GM23338 (cell line): ENCODE measurements at regions not wholly inside any gene's neighbourhood (a gene's known extent, or its start where the extent isn't known, plus 50 kb on each side); places are given as distances from the start of the nearest gene placed in this dataset.

ENCODE experiments used
- ATAC-seq: fragments of 200-7000 bp; cut with Tn5 transposase; 3 replicates; pipeline ENCODE4 v1.9.1; 2020
- DNase-seq: peaks from one replicate; pipeline ENCODE4 v3.0.0-alpha.2; 2015; ENCODE audit warnings: low spot score
- H2AFZ ChIP-seq: fragments of 200-600 bp; sonication (generic); 2 replicates; pipeline ENCODE4 v1.8.0; 2016; ENCODE audit warnings: antibody characterized with exemption, mild to moderate bottlenecking, moderate library complexity
- H3F3A ChIP-seq: fragments of 200-600 bp; sonication (generic); replicated peaks from 2 replicates; pipeline ENCODE4 v1.8.0; 2017; ENCODE audit warnings: antibody characterized with exemption, mixed run types, low read depth
- H3K27ac ChIP-seq: fragments of 200-600 bp; sonication (generic); 2 replicates; pipeline ENCODE4 v1.6.1; 2016; ENCODE audit warnings: low read depth
- H3K27me3 ChIP-seq: fragments of 200-600 bp; sonication (generic); 2 replicates; pipeline ENCODE4 v1.8.0; 2016; ENCODE audit warnings: mild to moderate bottlenecking, mixed run types, moderate library complexity; ENCODE audit not compliant: insufficient read depth
- H3K36me3 ChIP-seq: fragments of 200-600 bp; sonication (generic); 2 replicates; pipeline ENCODE4 v1.8.0; 2016; ENCODE audit warnings: mild to moderate bottlenecking; ENCODE audit not compliant: insufficient read depth
- H3K4me1 ChIP-seq: fragments of 200-600 bp; sonication (generic); 2 replicates; pipeline ENCODE4 v1.8.0; 2016; ENCODE audit warnings: mild to moderate bottlenecking, moderate library complexity; ENCODE audit not compliant: insufficient read depth
- H3K4me2 ChIP-seq: fragments of 200-600 bp; sonication (generic); 2 replicates; pipeline ENCODE4 v1.7.1; 2017; ENCODE audit warnings: mixed run types
- H3K4me3 ChIP-seq: fragments of 200-600 bp; sonication (generic); 2 replicates; pipeline ENCODE4 v1.6.1; 2016; ENCODE audit warnings: mixed run types
- H3K79me2 ChIP-seq: fragments of 200-600 bp; sonication (generic); replicated peaks from 2 replicates; pipeline ENCODE4 v1.8.0; 2017; ENCODE audit warnings: mild to moderate bottlenecking; ENCODE audit not compliant: insufficient read depth
- H3K9me2 ChIP-seq: fragments of 200-600 bp; sonication (generic); 2 replicates; pipeline ENCODE4 v1.8.0; 2017; ENCODE audit not compliant: insufficient read depth
- H4K20me1 ChIP-seq: fragments of 200-600 bp; sonication (generic); replicated peaks from 2 replicates; pipeline ENCODE4 v1.8.0; 2017; ENCODE audit warnings: mild to moderate bottlenecking; ENCODE audit not compliant: insufficient read depth
- H3K27ac Mint-ChIP-seq: 2 replicates; pipeline ENCODE4 v1.8.0; 2020; ENCODE audit warnings: inconsistent platforms, mild to moderate bottlenecking, moderate library complexity, mixed read lengths
- H3K27me3 Mint-ChIP-seq: 3 replicates; pipeline ENCODE4 v1.8.0; 2022; ENCODE audit warnings: low read depth, mild to moderate bottlenecking, moderate library complexity, mixed read lengths, inconsistent platforms; ENCODE audit not compliant: insufficient read depth, poor library complexity
- H3K36me3 Mint-ChIP-seq: 3 replicates; pipeline ENCODE4 v1.8.0; 2021; ENCODE audit warnings: low read depth, mild to moderate bottlenecking, inconsistent platforms, moderate library complexity, mixed read lengths
- H3K4me1 Mint-ChIP-seq: 3 replicates; pipeline ENCODE4 v1.8.0; 2020; ENCODE audit warnings: mild to moderate bottlenecking, inconsistent platforms, mixed read lengths
- H3K4me3 Mint-ChIP-seq: 3 replicates; pipeline ENCODE4 v1.8.0; 2021; ENCODE audit warnings: moderate library complexity, mild to moderate bottlenecking, inconsistent platforms, mixed read lengths
- H3K9me3 Mint-ChIP-seq: 3 replicates; pipeline ENCODE4 v1.8.0; 2020; ENCODE audit warnings: moderate library complexity, mild to moderate bottlenecking, inconsistent platforms, mixed read lengths
- CREB1 ChIP-seq: fragments of 250-450 bp; sonication (Bioruptor Pico); IDR thresholded peaks from 2 replicates; pipeline ENCODE4 v1.5.0; 2020; ENCODE audit warnings: low read depth, mild to moderate bottlenecking, moderate library complexity
- EZH2 ChIP-seq: fragments of 200-600 bp; sonication (generic); IDR thresholded peaks from one replicate; pipeline ENCODE4 v1.8.0; 2017; ENCODE audit warnings: antibody characterized with exemption, mild to moderate bottlenecking, low read depth; ENCODE audit not compliant: unreplicated experiment
- EZH2phosphoT487 ChIP-seq: fragments of 200-600 bp; sonication (generic); IDR thresholded peaks from one replicate; pipeline ENCODE4 v1.8.1; 2018; ENCODE audit warnings: antibody characterized with exemption; ENCODE audit not compliant: unreplicated experiment
- JUNB ChIP-seq: IDR thresholded peaks from one replicate; pipeline ENCODE4 v1.6.1; 2016; ENCODE audit warnings: antibody characterized with exemption; ENCODE audit not compliant: unreplicated experiment
- NANOG ChIP-seq: IDR thresholded peaks from 2 replicates; pipeline ENCODE4 v1.6.1; 2016; ENCODE audit warnings: antibody characterized with exemption, borderline replicate concordance
- POLR2AphosphoS5 ChIP-seq: IDR thresholded peaks from 2 replicates; pipeline ENCODE4 v1.6.1; 2016; ENCODE audit warnings: antibody characterized with exemption, low read depth
- ZNF114 ChIP-seq: fragments of 250-450 bp; sonication (Bioruptor Pico); IDR thresholded peaks from 2 replicates; pipeline ENCODE4 v1.5.0; 2020; ENCODE audit warnings: mild to moderate bottlenecking, moderate library complexity
- ZNF331 ChIP-seq: fragments of 250-450 bp; sonication (Bioruptor Pico); IDR thresholded peaks from 2 replicates; pipeline ENCODE4 v1.5.0; 2020; ENCODE audit warnings: low read depth, mild to moderate bottlenecking, moderate library complexity
- TF ChIP-seq, protein P1 (sequence below): fragments of 250-450 bp; sonication (Bioruptor Pico); IDR thresholded peaks from 2 replicates; pipeline ENCODE4 v1.5.0; 2020; ENCODE audit warnings: mild to moderate bottlenecking, moderate library complexity
- TF ChIP-seq, protein P2 (sequence below): IDR thresholded peaks from 2 replicates; pipeline ENCODE4 v1.6.1; 2016; ENCODE audit warnings: antibody characterized with exemption
- TF ChIP-seq, protein P3 (sequence below): IDR thresholded peaks from one replicate; pipeline ENCODE4 v1.6.1; 2018; ENCODE audit warnings: antibody characterized with exemption; ENCODE audit not compliant: unreplicated experiment
- TF ChIP-seq, protein P4 (sequence below), 2 experiments: fragments of 200-600 bp in 1 of 2; sonication (generic) in 1 of 2; conservative IDR thresholded peaks; 2 replicates each; pipeline versions ENCODE4 v1.5.1 to v1.6.1; 2016 to 2017; ENCODE audit warnings: antibody characterized with exemption in 2 of 2, low read depth in 2 of 2, mild to moderate bottlenecking in 2 of 2, moderate library complexity in 1 of 2

DNA sequence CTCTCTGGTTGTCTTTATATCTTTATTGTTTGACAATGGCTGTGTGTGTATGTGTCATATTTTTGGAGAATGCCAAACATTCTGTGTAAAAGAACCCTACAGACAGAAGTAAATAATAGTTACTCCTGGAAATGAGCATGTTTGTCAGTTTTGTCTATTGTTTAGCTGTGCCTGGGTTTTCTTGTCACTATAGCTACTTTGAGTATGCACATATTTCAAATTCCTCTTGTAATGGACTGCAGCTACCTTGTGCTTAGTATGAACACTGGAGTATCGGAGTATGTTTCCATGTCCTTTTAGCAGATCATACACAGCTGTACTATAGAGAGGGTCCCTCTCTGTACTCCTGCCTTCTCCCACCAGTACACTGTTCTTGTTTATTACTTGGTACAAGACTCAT lies 58.0 kb upstream of the DOCK10 start (continued):
- TF ChIP-seq, protein P1, sequence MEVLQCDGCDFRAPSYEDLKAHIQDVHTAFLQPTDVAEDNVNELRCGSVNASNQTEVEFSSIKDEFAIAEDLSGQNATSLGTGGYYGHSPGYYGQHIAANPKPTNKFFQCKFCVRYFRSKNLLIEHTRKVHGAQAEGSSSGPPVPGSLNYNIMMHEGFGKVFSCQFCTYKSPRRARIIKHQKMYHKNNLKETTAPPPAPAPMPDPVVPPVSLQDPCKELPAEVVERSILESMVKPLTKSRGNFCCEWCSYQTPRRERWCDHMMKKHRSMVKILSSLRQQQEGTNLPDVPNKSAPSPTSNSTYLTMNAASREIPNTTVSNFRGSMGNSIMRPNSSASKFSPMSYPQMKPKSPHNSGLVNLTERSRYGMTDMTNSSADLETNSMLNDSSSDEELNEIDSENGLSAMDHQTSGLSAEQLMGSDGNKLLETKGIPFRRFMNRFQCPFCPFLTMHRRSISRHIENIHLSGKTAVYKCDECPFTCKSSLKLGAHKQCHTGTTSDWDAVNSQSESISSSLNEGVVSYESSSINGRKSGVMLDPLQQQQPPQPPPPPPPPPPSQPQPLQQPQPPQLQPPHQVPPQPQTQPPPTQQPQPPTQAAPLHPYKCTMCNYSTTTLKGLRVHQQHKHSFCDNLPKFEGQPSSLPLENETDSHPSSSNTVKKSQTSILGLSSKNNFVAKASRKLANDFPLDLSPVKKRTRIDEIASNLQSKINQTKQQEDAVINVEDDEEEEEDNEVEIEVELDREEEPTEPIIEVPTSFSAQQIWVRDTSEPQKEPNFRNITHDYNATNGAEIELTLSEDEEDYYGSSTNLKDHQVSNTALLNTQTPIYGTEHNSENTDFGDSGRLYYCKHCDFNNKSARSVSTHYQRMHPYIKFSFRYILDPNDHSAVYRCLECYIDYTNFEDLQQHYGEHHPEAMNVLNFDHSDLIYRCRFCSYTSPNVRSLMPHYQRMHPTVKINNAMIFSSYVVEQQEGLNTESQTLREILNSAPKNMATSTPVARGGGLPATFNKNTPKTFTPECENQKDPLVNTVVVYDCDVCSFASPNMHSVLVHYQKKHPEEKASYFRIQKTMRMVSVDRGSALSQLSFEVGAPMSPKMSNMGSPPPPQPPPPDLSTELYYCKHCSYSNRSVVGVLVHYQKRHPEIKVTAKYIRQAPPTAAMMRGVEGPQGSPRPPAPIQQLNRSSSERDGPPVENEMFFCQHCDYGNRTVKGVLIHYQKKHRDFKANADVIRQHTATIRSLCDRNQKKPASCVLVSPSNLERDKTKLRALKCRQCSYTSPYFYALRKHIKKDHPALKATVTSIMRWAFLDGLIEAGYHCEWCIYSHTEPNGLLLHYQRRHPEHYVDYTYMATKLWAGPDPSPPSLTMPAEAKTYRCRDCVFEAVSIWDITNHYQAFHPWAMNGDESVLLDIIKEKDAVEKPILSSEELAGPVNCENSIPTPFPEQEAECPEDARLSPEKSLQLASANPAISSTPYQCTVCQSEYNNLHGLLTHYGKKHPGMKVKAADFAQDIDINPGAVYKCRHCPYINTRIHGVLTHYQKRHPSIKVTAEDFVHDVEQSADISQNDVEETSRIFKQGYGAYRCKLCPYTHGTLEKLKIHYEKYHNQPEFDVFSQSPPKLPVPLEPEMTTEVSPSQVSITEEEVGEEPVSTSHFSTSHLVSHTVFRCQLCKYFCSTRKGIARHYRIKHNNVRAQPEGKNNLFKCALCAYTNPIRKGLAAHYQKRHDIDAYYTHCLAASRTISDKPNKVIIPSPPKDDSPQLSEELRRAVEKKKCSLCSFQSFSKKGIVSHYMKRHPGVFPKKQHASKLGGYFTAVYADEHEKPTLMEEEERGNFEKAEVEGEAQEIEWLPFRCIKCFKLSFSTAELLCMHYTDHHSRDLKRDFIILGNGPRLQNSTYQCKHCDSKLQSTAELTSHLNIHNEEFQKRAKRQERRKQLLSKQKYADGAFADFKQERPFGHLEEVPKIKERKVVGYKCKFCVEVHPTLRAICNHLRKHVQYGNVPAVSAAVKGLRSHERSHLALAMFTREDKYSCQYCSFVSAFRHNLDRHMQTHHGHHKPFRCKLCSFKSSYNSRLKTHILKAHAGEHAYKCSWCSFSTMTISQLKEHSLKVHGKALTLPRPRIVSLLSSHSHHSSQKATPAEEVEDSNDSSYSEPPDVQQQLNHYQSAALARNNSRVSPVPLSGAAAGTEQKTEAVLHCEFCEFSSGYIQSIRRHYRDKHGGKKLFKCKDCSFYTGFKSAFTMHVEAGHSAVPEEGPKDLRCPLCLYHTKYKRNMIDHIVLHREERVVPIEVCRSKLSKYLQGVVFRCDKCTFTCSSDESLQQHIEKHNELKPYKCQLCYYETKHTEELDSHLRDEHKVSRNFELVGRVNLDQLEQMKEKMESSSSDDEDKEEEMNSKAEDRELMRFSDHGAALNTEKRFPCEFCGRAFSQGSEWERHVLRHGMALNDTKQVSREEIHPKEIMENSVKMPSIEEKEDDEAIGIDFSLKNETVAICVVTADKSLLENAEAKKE (CRISPR knock-in tag), result no peak
- TF ChIP-seq, protein P2, sequence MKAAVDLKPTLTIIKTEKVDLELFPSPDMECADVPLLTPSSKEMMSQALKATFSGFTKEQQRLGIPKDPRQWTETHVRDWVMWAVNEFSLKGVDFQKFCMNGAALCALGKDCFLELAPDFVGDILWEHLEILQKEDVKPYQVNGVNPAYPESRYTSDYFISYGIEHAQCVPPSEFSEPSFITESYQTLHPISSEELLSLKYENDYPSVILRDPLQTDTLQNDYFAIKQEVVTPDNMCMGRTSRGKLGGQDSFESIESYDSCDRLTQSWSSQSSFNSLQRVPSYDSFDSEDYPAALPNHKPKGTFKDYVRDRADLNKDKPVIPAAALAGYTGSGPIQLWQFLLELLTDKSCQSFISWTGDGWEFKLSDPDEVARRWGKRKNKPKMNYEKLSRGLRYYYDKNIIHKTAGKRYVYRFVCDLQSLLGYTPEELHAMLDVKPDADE, result no peak

DNA sequence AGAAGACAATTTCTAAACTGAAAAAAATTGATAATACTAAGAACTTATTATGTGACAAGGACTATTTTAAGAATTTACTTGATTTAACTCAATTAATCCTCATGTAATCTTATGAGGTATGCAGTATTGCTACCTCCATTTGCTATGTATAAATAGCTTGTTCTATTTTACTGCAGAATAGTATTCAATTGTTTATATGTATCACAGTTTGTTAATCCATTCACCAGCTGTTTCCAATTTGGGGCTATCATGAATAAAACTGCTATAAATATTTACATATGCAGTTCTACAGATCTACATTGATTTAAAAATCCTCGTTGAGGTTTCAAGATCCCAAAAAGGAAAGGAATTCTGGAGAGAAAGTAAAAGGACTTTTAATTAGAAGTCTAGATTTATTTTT lies 54.8 kb upstream of the DOCK10 start:
- Mint-ChIP-seq H3K4me1 (no peaks in the 10 kb centered on the region), H3K27me3 (peaks cover 1% of the 10 kb centered on the region), H3K4me3 (no peak overlapping the region), H3K36me3 (no peaks in the 10 kb centered on the region), H3K27ac (no peak overlapping the region), H3K9me3 (no peaks in the 10 kb centered on the region)
- Histone ChIP-seq H3K9me2 (no peaks in the 10 kb centered on the region), H3K4me2 (no peak overlapping the region), H4K20me1 (no peaks in the 10 kb centered on the region), H3K36me3 (no peaks in the 10 kb centered on the region), H3K4me3 (no peak overlapping the region), H3K79me2 (no peaks in the 10 kb centered on the region), H3F3A (no peaks in the 10 kb centered on the region), H2AFZ (no peak overlapping the region), H3K4me1 (0 out of 2 replicates have a peak, but pooled peaks cover 7% of the 10 kb centered on the region), H3K27ac (no peak overlapping the region), H3K27me3 (no peaks in the 10 kb centered on the region)
- DNase-seq (no peak), ATAC-seq (no peak)
- TF ChIP-seq JUNB, result no peak
- TF ChIP-seq POLR2AphosphoS5, result no peak
- no peak for TF ChIP-seq EZH2phosphoT487
- TF ChIP-seq EZH2, result no peak
- no peak for TF ChIP-seq ZNF331 (CRISPR knock-in tag)
- TF ChIP-seq ZNF114 (CRISPR knock-in tag), result no peak
- TF ChIP-seq, protein P3, sequence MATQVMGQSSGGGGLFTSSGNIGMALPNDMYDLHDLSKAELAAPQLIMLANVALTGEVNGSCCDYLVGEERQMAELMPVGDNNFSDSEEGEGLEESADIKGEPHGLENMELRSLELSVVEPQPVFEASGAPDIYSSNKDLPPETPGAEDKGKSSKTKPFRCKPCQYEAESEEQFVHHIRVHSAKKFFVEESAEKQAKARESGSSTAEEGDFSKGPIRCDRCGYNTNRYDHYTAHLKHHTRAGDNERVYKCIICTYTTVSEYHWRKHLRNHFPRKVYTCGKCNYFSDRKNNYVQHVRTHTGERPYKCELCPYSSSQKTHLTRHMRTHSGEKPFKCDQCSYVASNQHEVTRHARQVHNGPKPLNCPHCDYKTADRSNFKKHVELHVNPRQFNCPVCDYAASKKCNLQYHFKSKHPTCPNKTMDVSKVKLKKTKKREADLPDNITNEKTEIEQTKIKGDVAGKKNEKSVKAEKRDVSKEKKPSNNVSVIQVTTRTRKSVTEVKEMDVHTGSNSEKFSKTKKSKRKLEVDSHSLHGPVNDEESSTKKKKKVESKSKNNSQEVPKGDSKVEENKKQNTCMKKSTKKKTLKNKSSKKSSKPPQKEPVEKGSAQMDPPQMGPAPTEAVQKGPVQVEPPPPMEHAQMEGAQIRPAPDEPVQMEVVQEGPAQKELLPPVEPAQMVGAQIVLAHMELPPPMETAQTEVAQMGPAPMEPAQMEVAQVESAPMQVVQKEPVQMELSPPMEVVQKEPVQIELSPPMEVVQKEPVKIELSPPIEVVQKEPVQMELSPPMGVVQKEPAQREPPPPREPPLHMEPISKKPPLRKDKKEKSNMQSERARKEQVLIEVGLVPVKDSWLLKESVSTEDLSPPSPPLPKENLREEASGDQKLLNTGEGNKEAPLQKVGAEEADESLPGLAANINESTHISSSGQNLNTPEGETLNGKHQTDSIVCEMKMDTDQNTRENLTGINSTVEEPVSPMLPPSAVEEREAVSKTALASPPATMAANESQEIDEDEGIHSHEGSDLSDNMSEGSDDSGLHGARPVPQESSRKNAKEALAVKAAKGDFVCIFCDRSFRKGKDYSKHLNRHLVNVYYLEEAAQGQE, result no peak
- TF ChIP-seq, protein P4, sequence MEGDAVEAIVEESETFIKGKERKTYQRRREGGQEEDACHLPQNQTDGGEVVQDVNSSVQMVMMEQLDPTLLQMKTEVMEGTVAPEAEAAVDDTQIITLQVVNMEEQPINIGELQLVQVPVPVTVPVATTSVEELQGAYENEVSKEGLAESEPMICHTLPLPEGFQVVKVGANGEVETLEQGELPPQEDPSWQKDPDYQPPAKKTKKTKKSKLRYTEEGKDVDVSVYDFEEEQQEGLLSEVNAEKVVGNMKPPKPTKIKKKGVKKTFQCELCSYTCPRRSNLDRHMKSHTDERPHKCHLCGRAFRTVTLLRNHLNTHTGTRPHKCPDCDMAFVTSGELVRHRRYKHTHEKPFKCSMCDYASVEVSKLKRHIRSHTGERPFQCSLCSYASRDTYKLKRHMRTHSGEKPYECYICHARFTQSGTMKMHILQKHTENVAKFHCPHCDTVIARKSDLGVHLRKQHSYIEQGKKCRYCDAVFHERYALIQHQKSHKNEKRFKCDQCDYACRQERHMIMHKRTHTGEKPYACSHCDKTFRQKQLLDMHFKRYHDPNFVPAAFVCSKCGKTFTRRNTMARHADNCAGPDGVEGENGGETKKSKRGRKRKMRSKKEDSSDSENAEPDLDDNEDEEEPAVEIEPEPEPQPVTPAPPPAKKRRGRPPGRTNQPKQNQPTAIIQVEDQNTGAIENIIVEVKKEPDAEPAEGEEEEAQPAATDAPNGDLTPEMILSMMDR (conservative IDR thresholded peaks at IDR 0.05; ENCODE audit: low read depth in 2 of 2), result no peak
- no peak for TF ChIP-seq CREB1 (CRISPR knock-in tag)
- TF ChIP-seq NANOG, result no peak
- TF ChIP-seq, protein P2, result no peak
